Duodenal mucosa (tissue), 2 donors: ENCODE measurements at regions not wholly inside any gene's neighbourhood (a gene's known extent, or its start where the extent isn't known, plus 50 kb on each side); places are given as distances from the start of the nearest gene placed in this dataset.
"Not testable (repeated sequence)": the region's sequence is repeated elsewhere in the genome, so short reads cannot be mapped to it uniquely, and the experiment has no call there.

Source experiments
- H3K27ac ChIP-seq: one replicate; pipeline ENCODE4 v1.7.0; 2013; ENCODE audit warnings: low read depth, low read length
- H3K27me3 ChIP-seq, 2 donors: one replicate each; pipeline ENCODE4 v1.7.0; 2013; ENCODE audit warnings: low read length in 2 of 2, control low read depth in 1 of 2; ENCODE audit not compliant: insufficient read depth in 2 of 2, control insufficient read depth in 1 of 2
- H3K36me3 ChIP-seq, 2 donors: one replicate each; pipeline ENCODE4 v1.7.0; 2013; ENCODE audit warnings: low read length in 2 of 2, control low read depth in 1 of 2; ENCODE audit not compliant: insufficient read depth in 2 of 2, control insufficient read depth in 1 of 2
- H3K4me1 ChIP-seq, 2 donors: one replicate each; pipeline ENCODE4 v1.7.0; 2013; ENCODE audit warnings: low read length in 2 of 2, control low read depth in 1 of 2; ENCODE audit not compliant: insufficient read depth in 2 of 2, control insufficient read depth in 1 of 2
- H3K4me3 ChIP-seq, 2 donors: one replicate each; pipeline ENCODE4 v1.7.0; 2013; ENCODE audit warnings: low read length in 2 of 2, low read depth in 1 of 2
- H3K9ac ChIP-seq, 2 donors: one replicate each; pipeline ENCODE4 v1.7.0; 2013; ENCODE audit warnings: low read length in 2 of 2, low read depth in 1 of 2
- H3K9me3 ChIP-seq, 2 donors: one replicate each; pipeline ENCODE4 v1.7.0; 2013; ENCODE audit warnings: low read length in 2 of 2, control low read depth in 1 of 2; ENCODE audit not compliant: control insufficient read depth in 1 of 2

DNA sequence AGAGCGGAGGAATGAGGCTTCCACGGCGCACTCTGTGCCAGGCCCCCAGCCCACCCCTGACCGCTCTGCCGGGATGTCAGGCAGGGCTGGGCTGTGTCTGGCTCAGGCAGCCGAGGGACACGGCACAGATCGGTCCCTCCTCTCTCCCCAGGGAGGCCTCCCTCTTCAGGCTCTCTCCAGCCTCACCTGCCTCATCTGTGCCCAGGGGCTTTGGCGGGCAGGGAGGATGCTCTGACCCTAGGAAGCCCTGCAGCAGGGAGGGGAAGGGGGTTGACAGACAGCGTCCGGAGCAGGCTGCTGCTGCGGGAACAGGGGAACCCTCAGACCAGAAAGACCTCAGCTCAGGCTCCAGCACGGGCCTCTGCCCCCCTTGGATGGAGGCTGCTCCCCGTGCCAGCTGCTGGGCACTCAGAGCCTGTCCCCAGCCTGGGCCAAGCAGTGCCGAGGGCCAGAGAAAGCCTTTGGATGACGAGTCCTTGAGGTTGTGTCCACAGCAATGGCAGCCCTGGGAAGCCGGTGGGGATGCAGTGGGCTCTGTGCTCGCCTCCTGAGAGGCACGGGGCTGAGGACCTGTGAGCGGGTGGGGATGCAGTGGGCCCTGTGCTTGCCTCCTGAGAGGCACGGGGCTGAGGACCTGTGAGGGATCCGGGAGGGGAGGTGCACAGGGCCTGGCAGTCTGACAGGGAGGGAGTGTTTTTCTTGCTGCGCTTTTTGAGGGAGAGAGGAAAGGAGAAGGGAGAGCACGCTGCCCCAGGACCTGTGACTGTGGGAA lies 66.9 kb downstream of the FOXL3 start:
- H3K4me3 ChIP-seq = no peak overlapping the region
- no peak overlapping the region for H3K27ac ChIP-seq
- H3K9ac ChIP-seq = no peak overlapping the region
- H3K27me3 ChIP-seq = peaks cover 3 to 5% of the 10 kb centered on the region in 2 donors
- peaks cover 0 to 7% of the 10 kb centered on the region in 2 donors for H3K9me3 ChIP-seq
- H3K4me1 ChIP-seq = peaks cover 1 to 3% of the 10 kb centered on the region in 2 donors
- H3K36me3 ChIP-seq = no peaks in the 10 kb centered on the region

DNA sequence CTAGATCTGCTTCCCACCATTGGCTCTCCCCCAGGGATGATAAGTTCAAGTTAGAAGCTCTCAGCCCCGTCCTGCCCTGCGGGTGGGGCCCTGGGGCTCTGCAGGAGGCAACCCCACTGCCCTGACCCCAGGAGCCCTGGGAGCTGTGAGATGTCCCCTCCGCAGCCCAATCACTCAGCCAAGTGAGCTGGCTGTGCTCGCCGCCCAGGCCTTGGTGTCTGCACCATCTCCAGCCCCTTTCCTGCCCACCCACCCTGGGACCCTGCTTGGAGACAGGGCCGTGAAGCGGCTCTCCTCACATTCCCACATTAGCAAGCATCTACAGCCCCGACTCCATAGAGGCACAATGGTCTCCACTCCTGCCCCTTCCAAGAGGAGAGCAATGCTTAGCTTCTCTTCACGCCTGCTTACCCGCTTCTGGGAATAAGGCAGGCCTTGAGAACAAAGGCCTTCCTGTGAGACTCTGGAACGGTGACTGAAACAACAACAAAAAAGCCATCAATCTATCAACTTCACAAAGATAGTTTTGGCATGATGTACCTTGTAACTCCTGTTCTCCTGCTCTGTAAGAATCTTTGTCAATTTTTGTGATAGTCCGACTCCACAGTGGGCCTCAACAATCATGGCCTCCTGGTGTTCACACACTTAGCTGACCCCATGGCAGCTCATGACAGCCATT lies 67.7 kb downstream of the FOXL3 start:
- H3K4me3 ChIP-seq = no peak overlapping the region
- peaks cover 3 to 5% of the 10 kb centered on the region in 2 donors for H3K27me3 ChIP-seq
- H3K9ac ChIP-seq = no peak overlapping the region
- peaks cover 8 to 9% of the 10 kb centered on the region in 2 donors for H3K4me1 ChIP-seq
- H3K36me3 ChIP-seq = no peaks in the 10 kb centered on the region
- H3K27ac ChIP-seq = no peak overlapping the region
- H3K9me3 ChIP-seq = peaks cover 0 to 7% of the 10 kb centered on the region in 2 donors

DNA sequence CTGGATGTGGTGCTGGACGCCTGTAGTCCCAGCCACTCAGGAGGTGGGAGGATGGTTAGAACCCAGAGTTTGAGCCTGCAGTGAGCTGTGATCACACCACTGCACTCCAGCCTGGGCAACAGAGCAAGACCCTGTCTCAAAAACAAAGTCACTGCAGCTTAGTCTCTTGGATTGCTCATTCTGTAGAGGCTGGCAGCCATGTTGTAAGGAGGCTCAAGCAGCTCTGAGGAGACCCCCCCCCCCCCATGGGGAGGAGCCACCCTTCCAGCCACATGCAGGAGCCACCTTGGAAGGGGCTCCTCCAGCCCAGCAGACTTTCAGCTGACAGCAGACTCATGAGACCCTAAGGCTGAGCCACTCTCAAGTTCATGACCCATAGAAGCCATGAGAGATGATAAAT lies 68.4 kb downstream of the FOXL3 start:
- Histone ChIP-seq H3K36me3 (no peaks in the 10 kb centered on the region), H3K27me3 (peaks cover 3 to 5% of the 10 kb centered on the region in 2 donors), H3K4me1 (peaks cover 8 to 11% of the 10 kb centered on the region in 2 donors), H3K9me3 (peaks cover 0 to 7% of the 10 kb centered on the region in 2 donors), H3K4me3 (no peak overlapping the region), H3K9ac (no peak overlapping the region), H3K27ac (no peak overlapping the region)

DNA sequence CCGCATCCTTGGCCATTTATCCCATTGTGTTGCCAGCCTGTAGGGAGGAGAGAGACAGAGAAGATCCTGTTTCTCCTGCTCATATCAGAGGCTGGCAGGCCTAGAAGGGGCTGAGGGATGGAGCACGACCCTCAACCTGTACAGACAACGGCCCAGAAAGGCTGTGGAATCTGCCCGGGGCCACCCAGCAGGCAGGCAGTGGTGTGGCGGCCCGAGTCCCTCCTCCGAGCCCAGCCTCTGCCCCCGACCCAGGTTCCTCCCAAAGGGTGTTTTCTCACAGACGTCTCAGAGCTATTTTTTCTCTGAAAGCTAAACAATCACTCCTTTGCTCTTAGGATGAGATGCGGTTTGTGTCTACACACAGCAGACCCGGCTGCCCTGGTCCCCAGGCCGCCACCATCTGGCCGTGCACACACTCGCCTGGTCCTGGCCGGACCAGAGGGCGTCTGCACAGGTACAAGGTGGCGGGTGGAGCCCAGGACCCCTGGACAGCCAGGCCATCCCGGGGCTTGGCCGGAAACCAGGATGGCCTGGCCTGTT lies 69.3 kb downstream of the FOXL3 start:
- H3K4me3 ChIP-seq = no peak overlapping the region
- H3K36me3 ChIP-seq = no peaks in the 10 kb centered on the region
- no peak overlapping the region for H3K9ac ChIP-seq
- H3K4me1 ChIP-seq = peaks cover 8 to 11% of the 10 kb centered on the region in 2 donors
- H3K27me3 ChIP-seq = peaks cover 3 to 5% of the 10 kb centered on the region in 2 donors
- H3K27ac ChIP-seq = no peak overlapping the region
- H3K9me3 ChIP-seq = peaks cover 0 to 7% of the 10 kb centered on the region in 2 donors

DNA sequence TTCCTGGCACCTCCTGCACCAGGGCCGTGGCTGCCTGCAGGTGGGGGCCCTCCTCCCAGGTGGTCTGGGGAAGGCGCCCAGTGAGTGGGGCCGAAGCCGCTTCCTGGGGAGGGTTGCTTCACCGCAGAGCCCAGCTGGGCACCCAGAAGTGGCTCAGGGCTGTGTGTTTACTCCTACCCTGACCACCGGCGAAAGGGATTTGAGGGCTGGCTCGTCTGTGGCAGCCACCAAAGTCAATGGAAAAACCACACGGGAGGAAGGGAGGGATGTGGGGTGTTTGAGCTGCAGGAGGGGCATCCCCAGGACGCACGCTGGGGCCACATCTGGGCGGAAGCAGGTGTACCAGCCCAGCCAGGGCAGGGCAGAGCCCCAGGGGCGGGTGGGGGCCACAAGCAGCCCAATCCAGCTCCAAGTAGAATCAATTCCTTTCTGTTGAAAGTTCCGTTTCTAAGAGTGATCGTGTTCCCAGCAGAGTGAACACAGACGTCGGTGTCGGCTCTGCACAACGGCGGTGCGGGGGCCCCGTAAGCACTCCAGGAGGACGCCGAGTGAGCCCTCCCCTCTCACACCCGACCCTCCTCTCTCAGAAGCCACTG lies 69.9 kb downstream of the FOXL3 start:
- Histone ChIP-seq H3K9me3 (peaks cover 0 to 7% of the 10 kb centered on the region in 2 donors), H3K4me3 (no peak overlapping the region), H3K36me3 (no peaks in the 10 kb centered on the region), H3K27me3 (peaks cover 3 to 5% of the 10 kb centered on the region in 2 donors), H3K4me1 (peaks cover 8 to 11% of the 10 kb centered on the region in 2 donors), H3K27ac (no peak overlapping the region), H3K9ac (no peak overlapping the region)

DNA sequence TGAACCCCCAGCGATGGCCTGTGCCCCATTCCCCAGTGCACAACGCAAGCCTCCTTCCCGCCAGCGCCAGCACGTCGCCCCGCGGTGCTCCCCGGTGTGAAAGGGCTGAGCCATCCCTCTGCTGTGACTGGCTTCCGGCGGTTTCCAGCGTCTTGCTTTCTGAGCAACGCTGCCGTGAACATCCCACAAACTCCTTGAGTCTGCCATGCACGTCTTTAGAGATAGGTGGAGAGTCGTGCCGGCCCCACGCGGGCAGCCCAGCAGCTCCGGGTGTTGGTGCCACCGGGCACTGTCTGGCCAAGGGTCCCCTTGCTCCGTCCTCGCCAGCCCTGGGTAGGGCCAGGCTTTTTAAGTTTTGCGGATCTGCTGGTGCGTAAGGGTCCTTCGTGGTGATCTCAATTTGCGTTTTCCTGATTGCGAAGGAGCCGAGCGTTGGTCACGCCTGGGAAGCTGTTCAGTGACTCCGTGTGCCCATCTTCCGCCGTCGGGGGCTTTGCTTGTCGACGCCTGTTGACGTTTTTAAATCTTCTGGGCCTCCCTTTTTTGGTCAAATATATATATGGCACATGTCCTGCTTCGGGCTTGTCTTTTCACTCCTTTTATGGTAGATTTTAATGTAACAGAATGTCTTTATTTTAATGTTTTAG lies 70.6 kb downstream of the FOXL3 start:
- peaks cover 8 to 11% of the 10 kb centered on the region in 2 donors for H3K4me1 ChIP-seq
- no peak overlapping the region for H3K9ac ChIP-seq
- no peak overlapping the region for H3K27ac ChIP-seq
- no peaks in the 10 kb centered on the region for H3K36me3 ChIP-seq
- H3K4me3 ChIP-seq = no peak overlapping the region
- H3K9me3 ChIP-seq = peaks cover 0 to 7% of the 10 kb centered on the region in 2 donors
- H3K27me3 ChIP-seq = peaks cover 3 to 5% of the 10 kb centered on the region in 2 donors

DNA sequence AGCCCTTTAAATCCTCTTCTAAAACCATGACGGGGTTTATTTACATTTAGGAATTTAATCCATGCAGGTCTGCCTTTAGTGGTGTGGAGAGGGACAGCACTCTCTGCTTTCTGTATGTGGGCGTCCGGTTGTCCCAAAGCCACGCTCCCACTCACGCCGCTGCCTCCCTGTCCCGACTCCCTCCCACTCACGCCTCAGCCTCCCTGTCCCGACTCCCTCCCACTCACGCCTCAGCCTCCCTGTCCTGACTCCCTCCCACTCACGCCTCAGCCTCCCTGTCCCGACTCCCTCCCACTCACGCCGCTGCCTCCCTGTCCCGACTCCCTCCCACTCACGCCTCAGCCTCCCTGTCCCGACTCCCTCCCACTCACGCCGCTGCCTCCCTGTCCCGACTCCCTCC lies 71.2 kb downstream of the FOXL3 start:
- H3K27ac ChIP-seq, H3K36me3 ChIP-seq, H3K4me3 ChIP-seq, H3K9me3 ChIP-seq, H3K27me3 ChIP-seq, H3K9ac ChIP-seq: not testable (repeated sequence)
- peaks cover 8 to 11% of the 10 kb centered on the region in 2 donors for H3K4me1 ChIP-seq

DNA sequence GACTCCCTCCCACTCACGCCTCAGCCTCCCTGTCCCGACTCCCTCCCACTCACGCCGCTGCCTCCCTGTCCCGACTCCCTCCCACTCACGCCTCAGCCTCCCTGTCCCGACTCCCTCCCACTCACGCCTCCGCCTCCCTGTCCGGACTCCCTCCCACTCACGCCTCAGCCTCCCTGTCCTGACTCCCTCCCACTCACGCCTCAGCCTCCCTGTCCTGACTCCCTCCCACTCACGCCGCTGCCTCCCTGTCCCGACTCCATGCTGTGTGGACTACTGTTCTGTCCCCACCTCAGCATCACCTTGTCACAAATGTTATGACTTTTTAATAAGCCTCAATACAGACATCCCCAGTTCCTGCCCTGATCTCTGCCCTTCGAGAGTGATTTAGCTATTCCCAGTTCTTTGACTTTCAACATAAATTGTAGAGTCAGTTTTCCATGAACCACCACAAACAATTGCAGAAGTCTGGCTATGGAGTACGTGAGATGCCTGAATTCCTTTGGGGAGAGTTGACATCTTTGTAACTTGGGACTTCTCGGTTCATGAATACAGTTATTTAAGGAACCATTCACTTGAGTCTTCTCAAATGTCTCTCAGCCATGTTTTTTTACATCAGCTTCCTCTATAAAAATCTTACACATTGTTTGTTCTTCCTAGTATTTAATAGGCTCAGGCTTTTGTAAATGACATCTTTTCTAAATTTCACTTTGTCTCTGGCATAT lies 71.9 kb downstream of the FOXL3 start:
- Histone ChIP-seq H3K36me3 (no peaks in the 10 kb centered on the region), H3K9ac (peak overlapping the region; percentile 19 to 45), H3K27ac (peak overlapping the region; percentile 4), H3K27me3 (peaks cover 3 to 5% of the 10 kb centered on the region in 2 donors), H3K9me3 (peaks cover 0 to 7% of the 10 kb centered on the region in 2 donors), H3K4me1 (peaks cover 8 to 11% of the 10 kb centered on the region in 2 donors), H3K4me3 (peak overlapping the region; percentile 16 to 62)

DNA sequence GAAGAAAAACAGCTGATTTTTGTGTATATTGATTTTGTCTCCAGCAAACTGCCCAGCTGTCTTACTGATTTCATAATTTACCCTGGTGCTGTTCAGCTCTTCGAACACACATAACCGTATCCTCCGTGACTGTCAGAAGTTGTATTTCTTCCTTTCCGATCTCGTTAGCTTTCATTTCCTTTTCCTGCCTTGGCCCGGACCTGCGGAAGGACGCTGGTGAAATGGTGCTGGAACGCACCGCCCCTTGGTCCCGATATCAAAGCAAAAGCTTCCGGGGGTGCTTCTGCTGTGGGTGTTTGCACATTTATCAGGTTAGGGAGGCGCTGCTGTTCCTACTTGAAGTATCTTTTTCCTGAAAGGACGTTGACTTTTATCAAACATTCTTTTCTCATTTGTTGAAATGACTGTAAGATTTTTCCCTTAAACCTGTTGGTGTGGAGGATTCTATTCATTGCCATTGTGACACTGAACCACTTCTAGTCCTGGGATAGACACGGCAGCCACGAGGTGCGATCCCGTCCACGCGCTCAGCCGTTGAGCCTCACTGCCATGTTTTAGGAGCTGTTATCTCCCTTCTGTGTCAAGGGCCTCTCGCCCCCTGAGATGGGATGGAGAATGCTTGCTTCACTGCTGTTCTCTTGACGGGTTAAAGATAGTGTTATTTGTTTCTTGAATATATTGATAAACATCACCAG lies 72.6 kb downstream of the FOXL3 start:
- peak overlapping the region; percentile 4 for H3K27ac ChIP-seq
- peak overlapping the region; percentile 16 to 62 for H3K4me3 ChIP-seq
- H3K36me3 ChIP-seq = no peaks in the 10 kb centered on the region
- peaks cover 3 to 5% of the 10 kb centered on the region in 2 donors for H3K27me3 ChIP-seq
- H3K9me3 ChIP-seq = peaks cover 0 to 7% of the 10 kb centered on the region in 2 donors
- peak overlapping the region; percentile 12 to 45 for H3K9ac ChIP-seq
- peaks cover 8 to 11% of the 10 kb centered on the region in 2 donors for H3K4me1 ChIP-seq
